ENCODE measurements at regions not wholly inside any gene's neighbourhood (a gene's known extent, or its start where the extent isn't known, plus 50 kb on each side); places are given as distances from the start of the nearest gene placed in this dataset.

GRCh38 chr7:94325122-94325475 is 69.6 kb upstream of the COL1A2 start:
- DNase-seq: no peak

GRCh38 chr7:94330269-94331020 is 64.2 kb upstream of the COL1A2 start:
- no peak for DNase-seq

GRCh38 chr7:94332571-94332970 is 62.1 kb upstream of the COL1A2 start:
- DNase-seq: no peak

GRCh38 chr7:94333810-94334209 is 60.9 kb upstream of the COL1A2 start:
- no peak for DNase-seq

- no peak for DNase-seq
Measured at GRCh38 chr7:94335586-94335985, 59.1 kb upstream of the COL1A2 start.

- DNase-seq: no peak
Measured at GRCh38 chr7:94336009-94336408, 58.7 kb upstream of the COL1A2 start.

GRCh38 chr7:94338921-94339371 is 55.7 kb upstream of the COL1A2 start:
- DNase-seq: no peak

GRCh38 chr7:94344826-94345225 is 49.9 kb upstream of the COL1A2 start:
- DNase-seq: no peak

All from NCI-H2171 (cell line).